ENCODE measurements at regions not wholly inside any gene's neighbourhood (a gene's known extent, or its start where the extent isn't known, plus 50 kb on each side); places are given as distances from the start of the nearest gene placed in this dataset.
A peak's percentile ranks its signal among the peaks of the same experiment; 100 is the strongest.

- Histone ChIP-seq H2AFZ (ENCODE audit: low read length) (no peak overlapping the region), H2BK12ac (ENCODE audit: insufficient read length, low read depth, low read length) (no peak overlapping the region), H3K9me3 (ENCODE audit: control insufficient read depth, low read depth, low read length) (no peaks in the 10 kb centered on the region), H3K4me1 (ENCODE audit: insufficient read depth, low read length) (0 out of 2 replicates have a peak, but pooled peaks cover 2% of the 10 kb centered on the region), H3K18ac (ENCODE audit: insufficient read length, low read depth, low read length) (no peak overlapping the region), H2BK15ac (ENCODE audit: low read depth, low read length) (no peak overlapping the region; the same call in 1 of the 2 replicates), H2BK5ac (ENCODE audit: insufficient read length, low read length) (no peak overlapping the region), H3K79me2 (ENCODE audit: insufficient read depth, low read length) (no peaks in the 10 kb centered on the region), H3K9ac (ENCODE audit: extremely low read depth, insufficient read length, low read length) (no peak overlapping the region), H3K23ac (ENCODE audit: insufficient read length, low read depth, low read length) (no peak overlapping the region), H3K23me2 (ENCODE audit: insufficient read length, low read depth, low read length, poor library complexity, severe bottlenecking) (no peaks in the 10 kb centered on the region), H4K91ac (ENCODE audit: insufficient read length, low read depth, low read length) (no peak overlapping the region), H2BK120ac (ENCODE audit: low read depth, low read length, poor library complexity, severe bottlenecking) (no peak overlapping the region), H2AK5ac (ENCODE audit: insufficient read length, low read length) (no peak overlapping the region), H3T11ph (ENCODE audit: low read length) (no peak overlapping the region), H3K4ac (ENCODE audit: low read depth, low read length) (no peak overlapping the region), H4K20me1 (ENCODE audit: control insufficient read depth, insufficient read depth, insufficient read length) (no peaks in the 10 kb centered on the region), H4K5ac (ENCODE audit: insufficient read length, low read depth, low read length) (no peak overlapping the region), H4K8ac (replicated peaks; ENCODE audit: insufficient read length, low read depth, low read length) (no peak overlapping the region), H3K79me1 (ENCODE audit: insufficient read depth, low read depth, low read length, poor library complexity, severe bottlenecking) (no peaks in the 10 kb centered on the region), H3K27me3 (ENCODE audit: insufficient read depth, low read length) (no peaks in the 10 kb centered on the region), H2BK20ac (ENCODE audit: low read depth, low read length, poor library complexity, severe bottlenecking) (no peak overlapping the region), H3K27ac (ENCODE audit: insufficient read length, low read depth, low read length) (no peak overlapping the region), H3K4me2 (ENCODE audit: insufficient read depth, insufficient read length, low read length) (no peak overlapping the region), H3K56ac (ENCODE audit: insufficient read length, low read depth, low read length) (no peak overlapping the region), H3K14ac (ENCODE audit: insufficient read depth, low read length) (no peak overlapping the region)
- Mint-ChIP-seq H3K4me3 (no peak overlapping the region), H3K36me3 (ENCODE audit: insufficient read depth in 1 of 3, low read depth in 3 of 3) (no peaks in the 10 kb centered on the region; a peak in 1 of 7 replicates), H3K9me3 (no peaks in the 10 kb centered on the region; a peak in 3 of 5 replicates), H3K27me3 (ENCODE audit: low read depth) (no peaks in the 10 kb centered on the region), H3K27ac (peak overlapping the region; percentile 5 to 80 (median 6); a peak in 4 of 7 replicates), H3K4me1 (peaks cover 26 to 29% of the 10 kb centered on the region in 2 experiments)
- WGBS (ENCODE audit: extremely low coverage, insufficient read length, low lambda C conversion rate): no CpG with 5 or more reads among the region's 6 CpGs
- no peak for DNase-seq
- TF ChIP-seq CTCF (conservative IDR thresholded peaks at IDR 0.05): no peak
These were observed 467.2 kb upstream of the ARGLU1 start for GRCh38 chr13:107035186-107035585.

Measured in H9 (cell line).